CD4-positive, alpha-beta T cell treated with Interleukin-17A for 1 hour (primary cell): ENCODE measurements at regions not wholly inside any gene's neighbourhood (a gene's known extent, or its start where the extent isn't known, plus 50 kb on each side); places are given as distances from the start of the nearest gene placed in this dataset.

ENCODE experiments used
- DNase-seq: peaks from one replicate; pipeline ENCODE4 v3.0.0-alpha.2; 2020

GRCh38 chr2:226424971-226425370 lies 374.6 kb downstream of the IRS1 start:
- no peak for DNase-seq

GRCh38 chr2:226423498-226423960 lies 376.1 kb downstream of the IRS1 start:
- DNase-seq, result peak; percentile 51

GRCh38 chr2:226420646-226421045 lies 379.0 kb downstream of the IRS1 start:
- DNase-seq, result no peak

GRCh38 chr2:226418521-226418920 lies 381.1 kb downstream of the IRS1 start:
- no peak for DNase-seq

- no peak for DNase-seq
Measured at GRCh38 chr2:226414335-226414734, 385.3 kb downstream of the IRS1 start.

- no peak for DNase-seq
Measured at GRCh38 chr2:226413498-226414130, 386.0 kb downstream of the IRS1 start.

GRCh38 chr2:226411727-226412360 lies 387.8 kb downstream of the IRS1 start:
- no peak for DNase-seq

GRCh38 chr2:226411205-226411604 lies 388.4 kb downstream of the IRS1 start:
- no peak for DNase-seq

GRCh38 chr2:226410247-226410835 lies 389.3 kb downstream of the IRS1 start:
- DNase-seq, result no peak

GRCh38 chr2:226409134-226409533 lies 390.5 kb downstream of the IRS1 start:
- no peak for DNase-seq

- no peak for DNase-seq
Measured at GRCh38 chr2:226408141-226408540, 391.5 kb downstream of the IRS1 start.

- DNase-seq, result no peak
Measured at GRCh38 chr2:226407135-226407534, 392.5 kb downstream of the IRS1 start.

GRCh38 chr2:226405465-226405864 lies 394.2 kb downstream of the IRS1 start:
- DNase-seq, result no peak

- DNase-seq, result no peak
Measured at GRCh38 chr2:226403369-226403768, 396.3 kb downstream of the IRS1 start.

- no peak for DNase-seq
Measured at GRCh38 chr2:226399006-226399405, 400.6 kb downstream of the IRS1 start.

- no peak for DNase-seq
Measured at GRCh38 chr2:226398580-226398979, 401.0 kb downstream of the IRS1 start.

- no peak for DNase-seq
Measured at GRCh38 chr2:226396541-226396940, 403.1 kb downstream of the IRS1 start.

- DNase-seq, result no peak
Measured at GRCh38 chr2:226387499-226387942, 412.1 kb downstream of the IRS1 start.

GRCh38 chr2:226383461-226383860 lies 416.2 kb downstream of the IRS1 start:
- no peak for DNase-seq

GRCh38 chr2:226380679-226381078 lies 418.9 kb downstream of the IRS1 start:
- no peak for DNase-seq

- no peak for DNase-seq
Measured at GRCh38 chr2:226378753-226379705, 420.6 kb downstream of the IRS1 start.

GRCh38 chr2:226376516-226377180 lies 423.0 kb downstream of the IRS1 start:
- no peak for DNase-seq

GRCh38 chr2:226366920-226367319 lies 432.7 kb downstream of the IRS1 start:
- DNase-seq, result no peak
